OCI-LY3 (cell line): ENCODE measurements at regions not wholly inside any gene's neighbourhood (a gene's known extent, or its start where the extent isn't known, plus 50 kb on each side); places are given as distances from the start of the nearest gene placed in this dataset.

Experiments
- EZH2phosphoT487 ChIP-seq: fragments of 200-600 bp; shearing (Covaris generic); IDR thresholded peaks from 2 replicates; pipeline ENCODE4 v1.6.1; 2018; ENCODE audit warnings: antibody characterized with exemption, mixed run types, low read depth
- TF ChIP-seq, protein P1 (sequence below): fragments of 200-600, 300-600 bp; sonication (generic); IDR thresholded peaks from 2 replicates; pipeline ENCODE4 v1.5.1; 2014; ENCODE audit warnings: antibody characterized with exemption, low read length, low read depth

GRCh38 chr2:215712219-215712868, 276.5 kb upstream of the FN1 start:
- no peak for TF ChIP-seq EZH2phosphoT487
- TF ChIP-seq, protein P1, sequence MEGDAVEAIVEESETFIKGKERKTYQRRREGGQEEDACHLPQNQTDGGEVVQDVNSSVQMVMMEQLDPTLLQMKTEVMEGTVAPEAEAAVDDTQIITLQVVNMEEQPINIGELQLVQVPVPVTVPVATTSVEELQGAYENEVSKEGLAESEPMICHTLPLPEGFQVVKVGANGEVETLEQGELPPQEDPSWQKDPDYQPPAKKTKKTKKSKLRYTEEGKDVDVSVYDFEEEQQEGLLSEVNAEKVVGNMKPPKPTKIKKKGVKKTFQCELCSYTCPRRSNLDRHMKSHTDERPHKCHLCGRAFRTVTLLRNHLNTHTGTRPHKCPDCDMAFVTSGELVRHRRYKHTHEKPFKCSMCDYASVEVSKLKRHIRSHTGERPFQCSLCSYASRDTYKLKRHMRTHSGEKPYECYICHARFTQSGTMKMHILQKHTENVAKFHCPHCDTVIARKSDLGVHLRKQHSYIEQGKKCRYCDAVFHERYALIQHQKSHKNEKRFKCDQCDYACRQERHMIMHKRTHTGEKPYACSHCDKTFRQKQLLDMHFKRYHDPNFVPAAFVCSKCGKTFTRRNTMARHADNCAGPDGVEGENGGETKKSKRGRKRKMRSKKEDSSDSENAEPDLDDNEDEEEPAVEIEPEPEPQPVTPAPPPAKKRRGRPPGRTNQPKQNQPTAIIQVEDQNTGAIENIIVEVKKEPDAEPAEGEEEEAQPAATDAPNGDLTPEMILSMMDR: no peak
